ENCODE measurements at regions not wholly inside any gene's neighbourhood (a gene's known extent, or its start where the extent isn't known, plus 50 kb on each side); places are given as distances from the start of the nearest gene placed in this dataset.
"Not testable (repeated sequence)": the region's sequence is repeated elsewhere in the genome, so short reads cannot be mapped to it uniquely, and the experiment has no call there.

GRCh38 chr18:72965616-72966015, 97.8 kb upstream of the NETO1 start (continued):
- TF ChIP-seq REST (IDR thresholded peaks at IDR 0.05; ENCODE audit: low read depth) (no peak), YY1 (IDR thresholded peaks at IDR 0.05; ENCODE audit: extremely low read depth, insufficient replicate concordance, low read depth, low read length) (no peak), TCF7L2 (IDR thresholded peaks at IDR 0.05; ENCODE audit: borderline replicate concordance, extremely low read depth, insufficient read depth, insufficient read length) (no peak), EZH2 (IDR thresholded peaks at IDR 0.05) (no peak), ATF3 (IDR thresholded peaks at IDR 0.05) (no peak), ZNF274 (IDR thresholded peaks at IDR 0.05; ENCODE audit: low read depth, low read length) (no peak)

GRCh38 chr18:72958195-72958594, 90.4 kb upstream of the NETO1 start:
- H4K20me1 ChIP-seq (ENCODE audit: insufficient read depth); H3K9me2 ChIP-seq (ENCODE audit: insufficient read depth); H3K79me2 ChIP-seq (ENCODE audit: insufficient read depth, low read length); intact Hi-C loops (cut with micrococcal nuclease); H3K4me2 ChIP-seq (ENCODE audit: low read length); ATAC-seq; H2AFZ ChIP-seq (ENCODE audit: low read depth, low read length, poor library complexity, severe bottlenecking); CTCF ChIA-PET; H3K9ac ChIP-seq (ENCODE audit: low read length); DNase-seq (ENCODE audit: low read depth, low spot score); H3K36me3 ChIP-seq (ENCODE audit: control insufficient read depth in 1 of 2, insufficient read depth in 2 of 2, low read length in 2 of 2); H3K27me3 ChIP-seq (ENCODE audit: insufficient read depth, low read length); POLR2A ChIA-PET; H3K4me3 ChIP-seq (replicated peaks in 1 of 2; ENCODE audit: low read depth in 1 of 2, low read length in 2 of 2); BruUV-seq (replicated peaks); RAD21 ChIA-PET (ENCODE audit: low non-redundant PET in 1 of 2, low total read pairs in 2 of 2, uncharacterized antibody in 2 of 2, unreplicated experiment in 2 of 2); H3K4me1 ChIP-seq (ENCODE audit: control insufficient read depth in 1 of 2, insufficient read depth in 2 of 2, low read length in 2 of 2); H3K27ac ChIP-seq (ENCODE audit: low read depth, low read length): not testable (repeated sequence)
- H3K9me3 ChIP-seq (ENCODE audit: control insufficient read depth in 1 of 2, insufficient read depth in 1 of 2, low read depth in 1 of 2, low read length in 2 of 2): peaks cover 15 to 22% of the 10 kb centered on the region in 2 experiments; a peak in 2 of 4 replicates
